Stimulated activated CD4-positive, alpha-beta T cell treated with anti-CD3 and anti-CD28 coated beads, Interleukin-2, amount 100 ng/mL, for 48 hours (primary cell): ENCODE measurements at regions not wholly inside any gene's neighbourhood (a gene's known extent, or its start where the extent isn't known, plus 50 kb on each side); places are given as distances from the start of the nearest gene placed in this dataset.
A peak's percentile ranks its signal among the peaks of the same experiment; 100 is the strongest.
"Not testable (repeated sequence)": the region's sequence is repeated elsewhere in the genome, so short reads cannot be mapped to it uniquely, and the experiment has no call there.

ENCODE experiments used
- DNase-seq, 2 donors: peaks; one replicate each; pipeline ENCODE4 v3.0.0-alpha.2; 2020

- DNase-seq, result peak; percentile 52 to 56
Measured at GRCh38 chr9:135343837-135344522, 135.6 kb upstream of the PPP1R26 start.

DNA sequence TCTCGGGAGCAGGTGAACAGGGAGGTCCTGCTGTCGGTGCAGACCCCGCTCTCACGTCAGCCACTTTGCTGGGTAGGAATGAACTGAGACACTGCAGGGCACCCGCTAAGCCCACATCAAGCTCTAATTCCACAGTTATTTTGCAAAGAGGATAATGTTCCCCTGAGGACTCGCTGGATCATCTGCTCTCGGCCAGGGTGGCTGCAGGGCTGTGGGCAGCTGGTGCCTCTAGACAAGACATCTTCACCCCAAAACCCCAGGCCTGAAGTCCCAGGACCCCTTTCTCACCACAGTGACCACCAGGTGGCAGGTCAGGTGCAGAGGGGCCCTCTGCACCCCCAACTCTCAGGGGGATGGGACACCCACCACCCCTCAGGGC is 135.1 kb upstream of the PPP1R26 start:
- no peak for DNase-seq

- no peak for DNase-seq
Measured at GRCh38 chr9:135344915-135345500, 134.6 kb upstream of the PPP1R26 start.

DNA sequence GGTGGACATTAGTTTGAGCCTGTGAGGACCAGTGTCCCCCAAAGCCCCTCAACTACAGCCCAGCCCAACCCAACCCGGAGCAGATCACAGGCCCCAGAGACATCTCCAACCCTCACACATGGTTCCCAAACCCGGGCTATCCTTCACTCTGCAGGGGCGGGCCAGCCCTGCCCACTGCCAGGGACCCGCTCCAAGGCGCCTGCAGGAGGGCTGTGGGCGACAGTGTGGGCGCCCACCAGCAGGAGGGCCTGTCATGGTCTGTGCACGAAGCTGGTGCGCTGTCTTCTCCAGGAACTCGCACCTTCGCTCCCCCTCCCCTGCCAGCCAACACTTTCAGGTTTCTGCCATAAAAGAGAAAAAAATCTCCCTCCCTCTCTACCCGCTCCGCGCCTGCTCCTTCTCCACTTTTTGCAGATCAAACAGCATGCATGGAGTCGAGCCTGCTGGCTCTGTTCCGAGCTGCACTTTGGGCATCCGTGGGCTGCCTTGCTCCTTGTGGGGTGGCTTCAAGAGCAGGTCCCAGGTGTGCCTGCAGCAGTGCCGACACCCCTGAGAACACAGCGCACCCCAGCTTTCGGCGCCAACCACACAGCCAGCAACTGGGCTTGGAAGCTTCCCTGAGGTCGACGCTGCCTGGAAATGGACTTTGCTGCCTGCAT is 133.7 kb upstream of the PPP1R26 start:
- no peak for DNase-seq

GRCh38 chr9:135346438-135347050 is 133.0 kb upstream of the PPP1R26 start:
- DNase-seq, result no peak

DNA sequence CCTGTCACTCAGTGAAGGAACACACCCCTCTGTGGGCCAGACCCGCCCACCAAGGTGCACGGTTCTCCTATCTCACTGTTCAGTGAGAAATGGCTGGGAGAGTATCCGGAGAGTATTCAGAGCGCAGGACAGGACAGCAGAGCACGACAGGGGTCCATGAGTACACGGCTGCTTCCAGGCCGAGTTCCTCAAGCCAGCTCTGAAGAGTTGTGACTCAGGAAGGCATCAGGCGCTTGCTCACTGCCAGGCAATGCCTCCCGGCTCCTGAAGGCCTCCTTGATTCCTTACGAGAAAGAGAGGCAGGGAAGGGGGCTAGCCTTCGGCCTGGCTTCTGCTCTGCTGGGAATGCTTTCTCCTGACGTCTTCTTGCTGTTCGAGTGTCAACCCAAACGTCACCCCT is 132.1 kb upstream of the PPP1R26 start:
- no peak for DNase-seq

- no peak for DNase-seq
Measured at GRCh38 chr9:135348076-135348787, 131.3 kb upstream of the PPP1R26 start.

DNA sequence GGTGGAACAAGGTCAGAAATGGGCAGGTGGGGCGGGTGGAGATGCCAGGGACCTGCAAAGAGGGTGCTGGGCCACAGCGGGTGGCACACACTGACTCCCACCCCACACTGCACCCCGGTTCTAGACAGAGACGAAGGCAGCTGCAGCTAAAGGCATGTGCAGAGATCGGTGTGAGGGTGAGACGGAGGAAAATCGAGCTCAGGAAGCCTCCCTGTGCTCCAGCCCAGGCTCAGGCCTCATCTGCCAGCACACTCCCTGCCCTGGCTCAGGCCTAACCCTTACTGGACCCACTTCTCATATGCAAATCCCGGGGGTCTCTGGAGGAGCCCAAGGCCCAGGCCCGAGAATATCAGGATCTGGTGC is 130.8 kb upstream of the PPP1R26 start:
- DNase-seq, result no peak

GRCh38 chr9:135349212-135350002 is 130.2 kb upstream of the PPP1R26 start:
- DNase-seq, result no peak

GRCh38 chr9:135350003-135350315 is 129.6 kb upstream of the PPP1R26 start:
- DNase-seq, result no peak

DNA sequence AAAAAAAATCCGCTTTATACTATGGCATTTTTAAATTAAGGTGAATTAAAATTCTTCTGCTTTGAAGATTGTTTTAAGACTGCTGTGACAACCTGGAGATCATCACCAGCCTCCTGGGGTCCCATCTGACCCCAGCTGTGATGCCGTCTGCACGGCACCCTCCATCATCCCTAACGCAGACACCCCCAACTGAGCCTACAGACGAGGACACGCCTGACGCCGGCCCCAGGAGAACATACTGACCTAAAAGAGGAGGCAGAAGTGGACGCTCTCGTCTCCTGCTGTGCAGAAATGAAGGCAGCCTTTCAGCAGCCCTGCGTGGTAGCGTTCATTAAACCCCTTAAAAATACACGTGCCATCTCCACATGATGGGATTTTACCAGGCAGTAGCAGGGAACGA is 125.6 kb upstream of the PPP1R26 start:
- DNase-seq, result no peak

GRCh38 chr9:135355521-135356011 is 124.0 kb upstream of the PPP1R26 start:
- no peak for DNase-seq

GRCh38 chr9:135356021-135356420 is 123.6 kb upstream of the PPP1R26 start:
- no peak for DNase-seq

DNA sequence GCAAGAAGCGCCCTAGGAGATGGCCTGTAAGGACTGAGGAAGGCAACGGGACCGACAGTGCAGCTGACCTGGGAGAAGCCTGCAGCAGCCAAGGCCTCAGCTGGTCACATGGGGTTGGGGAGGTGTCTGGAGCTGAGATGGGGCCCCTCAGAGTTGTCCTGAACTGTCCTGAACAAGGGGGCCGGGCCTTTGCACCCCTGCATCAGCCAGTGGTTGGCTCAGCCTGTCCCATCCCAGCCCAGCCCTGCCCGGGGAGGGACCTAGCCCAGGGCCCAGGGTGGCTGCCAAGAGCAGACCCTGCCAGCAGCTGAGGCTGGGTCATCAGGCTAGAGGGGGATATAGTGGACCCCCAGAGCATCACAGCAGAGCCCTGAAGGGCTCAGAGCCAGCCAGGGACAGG is 122.8 kb upstream of the PPP1R26 start:
- DNase-seq, result no peak

- DNase-seq, result no peak
Measured at GRCh38 chr9:135357863-135358551, 121.6 kb upstream of the PPP1R26 start.

DNA sequence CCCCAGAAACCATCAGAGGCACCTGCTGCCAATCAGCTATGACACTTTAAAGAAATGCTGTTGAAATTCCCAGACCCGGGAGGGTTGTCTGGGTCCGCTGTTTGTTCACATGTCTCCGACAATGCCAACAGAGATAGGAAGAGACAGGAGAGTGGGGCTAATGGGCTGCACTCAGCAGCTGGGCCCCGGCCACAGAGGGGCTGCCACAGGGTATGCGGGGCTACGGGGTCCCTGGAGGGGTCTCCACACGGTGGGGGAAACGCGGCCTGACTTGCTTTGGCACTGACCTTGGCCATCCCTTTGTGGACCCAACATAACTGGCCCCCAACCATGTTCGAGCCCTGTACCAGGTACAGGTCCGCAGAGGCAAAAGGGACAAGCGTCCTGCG is 121.0 kb upstream of the PPP1R26 start:
- DNase-seq, result no peak

GRCh38 chr9:135359764-135360163 is 119.8 kb upstream of the PPP1R26 start:
- no peak for DNase-seq

DNA sequence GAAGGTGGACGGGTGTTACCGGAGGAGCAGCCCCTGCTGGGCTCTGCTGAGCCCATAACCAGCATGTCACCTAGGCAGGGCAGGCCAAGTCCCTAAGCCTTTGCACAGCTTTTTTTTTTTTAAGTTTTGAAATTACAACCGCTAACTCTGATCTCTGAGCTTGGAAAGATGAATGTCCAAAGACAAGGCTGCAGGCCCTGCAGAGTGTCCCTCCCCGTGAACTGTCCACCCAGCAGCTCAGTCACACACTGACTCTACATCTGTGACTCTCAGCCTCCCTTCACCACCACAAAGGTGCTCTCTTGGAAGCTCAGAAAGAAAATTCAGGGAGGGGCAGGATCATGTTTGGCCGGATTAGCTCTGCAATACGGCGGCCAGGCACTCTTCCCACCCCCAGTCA is 119.0 kb upstream of the PPP1R26 start:
- no peak for DNase-seq

DNA sequence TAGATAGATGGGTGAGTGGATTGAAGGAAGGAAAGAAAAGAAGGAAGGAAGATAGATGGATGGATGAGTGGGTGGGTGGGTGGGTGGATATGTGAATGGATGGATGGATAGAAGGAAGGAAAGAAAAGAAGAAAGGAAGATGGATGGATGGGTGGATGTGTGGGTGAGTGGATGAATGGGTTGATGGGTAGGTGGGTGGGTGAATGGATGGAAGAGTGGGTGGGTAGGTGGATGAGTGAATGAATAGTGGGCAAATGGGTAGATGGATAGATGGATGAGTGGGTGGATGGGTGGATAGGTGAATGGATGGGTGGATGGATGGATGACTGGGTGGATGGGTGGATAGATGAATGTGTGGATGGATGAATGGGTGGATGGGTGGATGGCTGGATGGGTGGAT is 117.9 kb upstream of the PPP1R26 start:
- not testable (repeated sequence) for DNase-seq

DNA sequence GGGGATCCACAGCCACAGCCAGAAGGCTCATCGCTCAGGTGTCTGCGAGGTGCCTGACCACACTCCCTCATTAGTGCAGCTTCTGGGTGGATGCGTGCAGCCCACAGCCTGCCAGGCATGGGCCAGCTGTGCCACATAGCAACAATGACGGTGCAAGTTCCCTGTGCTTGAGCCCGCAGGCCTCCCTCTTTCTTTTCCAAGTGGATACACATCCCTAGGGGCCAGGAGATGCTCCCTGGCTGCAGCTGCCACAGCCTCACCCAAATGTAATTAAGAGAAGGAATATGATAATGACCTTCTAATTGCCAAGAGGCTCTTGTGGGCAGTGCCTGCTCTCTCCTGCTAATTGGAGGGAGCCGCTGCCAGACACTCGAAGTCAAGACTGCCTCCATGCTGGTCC is 116.0 kb upstream of the PPP1R26 start:
- no peak for DNase-seq

DNA sequence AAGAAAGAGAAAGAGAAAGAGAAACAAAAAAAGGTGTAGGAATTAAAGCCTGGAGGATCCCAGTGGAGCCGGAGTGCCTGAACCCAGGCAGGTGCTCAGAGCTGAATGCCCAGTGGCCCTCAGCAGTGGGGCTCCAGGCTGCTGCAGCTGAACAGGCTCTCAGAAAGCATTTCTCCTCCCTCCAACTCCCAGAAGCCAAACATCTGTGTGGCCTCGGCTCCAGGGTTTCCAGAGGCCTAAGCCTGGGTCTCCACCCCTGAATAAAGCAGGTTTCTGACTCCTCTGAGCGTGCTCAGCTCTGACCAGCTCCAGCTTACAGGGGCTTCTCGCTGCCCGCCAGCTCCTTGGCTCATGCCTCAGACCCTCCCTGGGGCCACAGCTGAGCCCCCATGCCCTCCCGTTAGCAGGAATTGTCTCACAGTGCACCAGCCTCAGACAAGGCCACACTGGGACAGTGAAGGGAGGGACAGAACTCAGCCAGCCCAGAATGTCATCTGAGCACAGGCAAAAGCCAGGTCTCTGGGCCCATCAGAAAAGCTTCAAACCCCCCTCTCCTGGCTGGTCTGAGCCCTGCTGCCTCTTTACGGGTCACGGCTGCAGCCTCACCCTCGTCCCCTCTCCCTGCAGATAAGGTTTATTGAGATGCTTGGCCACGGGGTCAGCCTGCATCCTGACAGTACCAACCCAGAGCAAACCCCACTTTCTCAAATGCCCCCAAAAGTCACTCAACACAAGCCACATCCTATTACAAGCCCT is 114.4 kb upstream of the PPP1R26 start:
- DNase-seq, result no peak
